GM19328 (cell line): ENCODE measurements at regions not wholly inside any gene's neighbourhood (a gene's known extent, or its start where the extent isn't known, plus 50 kb on each side); places are given as distances from the start of the nearest gene placed in this dataset.

Experiments used
- ATAC-seq: cut with Tn5 transposase; IDR thresholded peaks from one replicate; pipeline ENCODE4 v1.9.1; 2021; ENCODE audit warnings: mild to moderate bottlenecking, moderate library complexity; ENCODE audit not compliant: unreplicated experiment

DNA sequence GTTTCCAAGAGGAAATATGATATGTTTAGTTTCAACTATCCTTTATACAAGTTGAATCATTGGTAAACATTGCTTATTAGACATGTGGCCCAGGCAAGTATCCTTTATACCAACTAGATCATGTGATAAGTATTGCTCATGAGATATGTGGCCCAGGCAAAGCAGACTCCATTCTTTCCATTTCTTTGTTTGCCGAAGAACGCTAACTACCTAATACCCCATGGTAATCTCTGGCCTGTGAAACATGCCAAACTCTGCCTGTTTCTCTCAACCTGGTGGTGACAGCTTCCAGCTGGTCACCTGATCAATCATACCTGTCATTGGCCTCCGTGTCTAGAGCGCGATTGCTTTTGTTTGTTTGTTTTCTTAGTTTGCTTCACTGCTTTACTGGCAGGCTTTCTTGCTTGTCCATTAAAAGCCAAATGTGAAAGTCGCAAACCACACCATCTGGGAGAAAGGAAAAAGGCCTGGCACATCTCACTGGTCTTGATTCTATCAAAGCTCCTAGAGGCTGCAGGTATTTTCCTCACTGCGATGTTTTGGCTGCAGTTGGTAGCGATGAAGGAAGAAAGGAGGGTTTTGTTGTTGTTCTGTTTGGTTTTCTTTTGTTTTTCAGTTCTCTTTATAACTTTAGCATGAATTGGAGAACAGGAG lies 686.2 kb downstream of the KCNJ2 start:
- ATAC-seq, result no peak

DNA sequence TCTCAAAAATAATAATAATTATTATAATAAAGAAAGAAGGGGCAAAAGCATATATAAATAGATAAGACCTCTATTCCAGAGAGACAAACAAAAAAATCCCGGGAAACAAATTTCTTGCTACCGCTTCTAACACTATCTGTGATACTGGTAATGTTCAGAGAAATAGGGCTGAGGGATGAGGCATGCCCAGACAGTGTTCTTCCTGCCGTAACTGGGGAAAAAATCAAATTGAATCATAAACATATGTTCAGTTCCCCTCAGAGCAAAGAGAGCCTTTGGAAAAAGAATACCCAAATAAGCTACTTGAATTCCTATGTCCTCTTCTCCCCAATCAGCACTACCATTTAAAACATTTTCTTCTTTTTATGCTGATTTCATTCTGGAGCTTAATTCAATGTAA lies 688.0 kb downstream of the KCNJ2 start:
- ATAC-seq, result no peak

DNA sequence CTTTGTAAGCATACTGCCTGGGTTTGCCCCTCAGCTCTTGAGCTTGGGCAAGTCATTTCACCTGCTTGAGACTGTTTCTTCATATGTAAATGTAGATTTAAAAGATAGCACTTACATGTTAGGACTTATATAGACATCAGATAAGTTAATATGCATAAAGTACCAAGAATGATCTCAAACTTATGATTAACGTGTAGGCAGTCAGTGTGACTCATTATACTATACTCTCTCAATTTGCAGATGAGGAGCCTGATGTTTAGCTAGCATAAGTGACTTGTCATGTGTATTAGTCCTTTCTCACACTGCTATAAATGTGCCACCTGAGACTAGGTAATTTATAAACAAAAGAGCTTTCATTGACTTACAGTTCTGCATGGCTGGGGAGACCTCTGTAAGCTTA lies 690.5 kb downstream of the KCNJ2 start:
- ATAC-seq, result no peak

DNA sequence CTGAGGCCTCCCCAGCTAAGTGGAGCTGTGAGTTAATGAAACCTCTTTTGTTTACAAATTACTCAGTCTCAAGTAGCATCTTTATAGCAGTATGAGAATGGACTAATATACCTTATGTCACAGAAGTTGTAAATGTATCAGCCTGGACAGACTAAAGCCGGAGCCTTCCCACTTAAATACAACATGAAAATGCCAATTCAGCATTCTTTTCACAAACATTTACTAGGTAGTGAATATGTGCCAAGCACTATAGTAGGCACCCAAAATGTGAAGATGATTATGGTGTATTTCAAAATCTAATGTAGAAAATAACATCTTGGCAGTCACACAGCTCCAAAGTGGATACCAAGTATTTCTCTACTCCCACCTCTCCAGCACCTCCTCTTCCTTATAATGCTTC lies 693.0 kb downstream of the KCNJ2 start:
- ATAC-seq, result no peak

- ATAC-seq, result no peak
Observed at GRCh38 chr17:70863436-70864248, 694.3 kb downstream of the KCNJ2 start.

- no peak for ATAC-seq
Observed at GRCh38 chr17:70865993-70866804, 696.9 kb downstream of the KCNJ2 start.

DNA sequence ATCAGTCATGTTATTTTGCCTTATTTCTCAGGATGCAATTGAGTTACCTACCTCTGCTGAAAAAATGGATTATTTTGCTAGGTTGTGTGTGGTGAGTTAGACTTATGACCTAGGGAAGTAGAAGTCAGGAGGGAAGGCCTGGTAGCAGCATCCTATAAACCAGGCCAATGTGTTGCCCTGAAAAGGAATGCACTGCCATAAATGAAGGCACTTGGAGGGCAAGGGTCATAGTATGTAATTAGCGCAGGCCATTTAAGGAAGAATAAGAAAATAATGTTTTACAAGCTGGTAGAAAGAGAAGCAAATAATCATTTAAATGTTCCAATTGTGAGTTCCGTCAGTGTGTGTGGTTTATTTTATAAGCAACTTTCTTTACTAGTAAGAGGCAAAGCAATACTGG lies 698.8 kb downstream of the KCNJ2 start:
- no peak for ATAC-seq

DNA sequence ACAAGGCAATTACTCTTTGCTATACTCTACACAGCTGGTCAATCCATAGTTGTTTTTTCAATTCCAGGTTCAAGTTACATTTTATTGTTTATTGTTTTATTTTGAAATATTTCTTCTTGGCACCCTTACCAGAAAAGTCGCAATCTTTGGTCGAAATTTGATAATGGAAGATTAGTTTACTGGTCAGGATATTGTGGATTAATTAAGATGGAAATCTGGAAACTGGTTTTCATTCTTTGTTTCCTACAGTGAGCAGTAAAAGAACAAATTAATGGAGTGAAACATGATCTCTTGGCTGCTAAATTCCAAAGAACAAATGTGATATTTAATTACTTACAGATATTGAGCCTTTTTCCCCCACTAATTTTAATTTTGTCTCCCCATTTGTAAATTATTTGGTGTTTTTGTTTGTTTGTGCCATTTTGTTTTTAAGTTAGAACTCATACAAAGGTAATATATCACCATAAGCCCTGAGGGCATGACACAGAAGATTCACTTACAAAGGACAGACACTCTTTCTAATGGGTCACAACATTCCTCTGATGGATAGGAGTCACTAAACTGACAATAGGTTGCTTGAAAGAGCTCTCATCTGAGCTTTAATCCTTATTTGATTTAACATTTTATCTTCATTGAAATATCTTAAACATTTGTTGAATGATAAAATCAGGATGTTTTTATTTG lies 700.2 kb downstream of the KCNJ2 start:
- no peak for ATAC-seq

DNA sequence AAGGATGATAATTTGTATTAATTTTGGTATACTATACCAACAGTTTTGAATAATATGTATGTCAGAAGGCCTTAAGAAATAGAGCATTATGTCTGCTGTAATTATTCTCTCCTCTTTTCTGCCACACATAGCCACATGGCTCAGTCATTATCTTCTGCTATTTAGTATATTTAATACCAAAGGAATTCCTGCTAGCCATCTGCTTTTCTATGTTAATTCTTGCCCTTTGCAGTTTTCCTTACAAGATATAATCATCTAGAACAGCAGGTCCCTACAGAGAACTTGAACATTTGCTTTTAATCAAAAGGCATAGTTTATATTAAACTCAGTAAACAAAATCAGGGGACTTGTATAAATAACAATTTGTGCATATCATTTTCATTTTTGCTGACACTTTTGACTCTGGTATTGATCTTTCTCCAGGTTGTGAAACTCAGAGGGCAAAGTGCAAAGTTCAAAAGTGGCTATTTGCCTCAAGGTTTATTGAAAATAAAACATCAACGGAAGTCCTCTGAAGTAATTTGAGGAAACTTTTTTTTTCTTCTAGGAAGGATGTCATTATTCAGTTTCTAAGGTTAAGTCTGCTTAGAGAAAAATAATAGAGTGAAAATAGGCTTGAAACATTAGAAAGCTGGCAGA lies 702.0 kb downstream of the KCNJ2 start:
- no peak for ATAC-seq

- no peak for ATAC-seq
Observed at GRCh38 chr17:70872103-70872502, 702.8 kb downstream of the KCNJ2 start.

GRCh38 chr17:70875729-70876310 lies 706.5 kb downstream of the KCNJ2 start:
- ATAC-seq, result no peak

GRCh38 chr17:70878879-70879278 lies 709.5 kb downstream of the KCNJ2 start:
- ATAC-seq, result no peak

DNA sequence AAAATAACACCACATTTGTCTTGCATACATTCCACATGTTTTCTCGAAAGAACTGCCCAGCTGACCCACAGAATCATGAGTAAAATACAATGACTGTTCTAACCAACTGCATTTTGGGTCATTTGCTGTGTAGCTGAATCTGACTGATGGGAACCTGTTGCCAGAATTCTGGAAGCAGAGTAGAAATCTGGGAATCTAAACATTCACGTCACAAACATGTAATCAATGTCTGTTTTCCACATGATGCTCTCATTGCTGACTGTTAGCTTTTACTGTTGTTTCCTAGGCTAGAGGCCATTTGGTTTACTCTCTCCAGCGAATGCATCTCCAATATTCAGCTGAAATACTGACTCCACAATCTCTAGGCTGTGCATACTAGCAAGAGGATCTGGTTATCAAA lies 710.1 kb downstream of the KCNJ2 start:
- ATAC-seq, result no peak

GRCh38 chr17:70881093-70881492 lies 711.8 kb downstream of the KCNJ2 start:
- no peak for ATAC-seq

DNA sequence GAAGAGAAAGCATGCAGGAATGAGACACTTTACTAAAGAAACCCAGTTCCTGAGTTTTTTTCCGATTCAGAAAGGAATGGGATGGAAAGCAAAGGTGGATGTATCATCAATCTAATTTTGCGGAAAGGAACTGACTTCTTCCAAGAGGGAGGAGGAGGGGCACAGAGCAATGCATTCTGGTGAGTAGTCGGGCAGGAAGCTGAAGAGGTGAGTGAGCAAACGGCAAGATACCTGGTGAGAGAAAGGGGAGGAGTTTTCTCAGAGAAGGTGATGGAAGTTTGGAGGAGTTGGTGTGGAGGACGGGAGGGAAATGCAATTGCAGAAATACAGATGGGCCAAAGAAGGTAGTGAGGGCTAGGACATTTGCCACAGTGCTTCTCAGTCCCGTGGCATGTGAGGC lies 713.2 kb downstream of the KCNJ2 start:
- no peak for ATAC-seq

DNA sequence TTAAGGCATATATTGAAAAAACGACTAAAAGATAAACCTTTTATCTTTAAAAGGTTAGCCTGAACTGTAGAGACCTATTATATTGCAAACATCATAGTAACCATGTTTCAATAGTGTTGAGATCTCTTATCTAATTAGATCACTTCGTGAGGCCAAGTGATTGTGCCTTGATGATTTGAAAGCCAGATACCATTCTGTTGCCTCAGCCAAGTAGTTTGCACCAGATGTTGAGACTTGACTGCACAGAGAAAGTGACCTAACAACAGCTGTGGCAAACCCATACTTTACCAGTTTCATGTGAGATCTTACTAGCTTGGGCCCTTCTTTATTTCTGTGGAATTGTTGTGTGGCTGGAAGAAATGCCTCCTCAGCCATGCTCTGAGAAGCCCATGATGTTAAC lies 717.3 kb downstream of the KCNJ2 start:
- ATAC-seq, result no peak

DNA sequence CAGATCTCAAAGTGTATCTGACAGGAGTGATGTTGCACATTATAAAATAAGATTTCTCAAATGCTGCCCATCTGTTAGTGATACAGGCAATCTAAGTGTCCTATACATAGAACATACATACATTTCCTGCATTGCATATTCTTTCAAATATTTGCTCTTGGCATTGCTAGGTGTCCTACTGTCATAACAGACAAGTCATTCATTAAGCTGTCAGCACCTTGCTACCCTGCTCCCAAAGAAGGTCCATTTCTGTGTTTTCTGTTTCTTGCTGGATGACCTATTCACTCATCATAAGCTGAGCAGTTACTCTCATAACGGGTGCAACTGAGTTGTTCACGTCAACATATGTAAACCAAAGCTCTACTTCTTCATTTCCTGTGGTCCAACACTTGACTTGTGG lies 719.0 kb downstream of the KCNJ2 start:
- ATAC-seq, result no peak

DNA sequence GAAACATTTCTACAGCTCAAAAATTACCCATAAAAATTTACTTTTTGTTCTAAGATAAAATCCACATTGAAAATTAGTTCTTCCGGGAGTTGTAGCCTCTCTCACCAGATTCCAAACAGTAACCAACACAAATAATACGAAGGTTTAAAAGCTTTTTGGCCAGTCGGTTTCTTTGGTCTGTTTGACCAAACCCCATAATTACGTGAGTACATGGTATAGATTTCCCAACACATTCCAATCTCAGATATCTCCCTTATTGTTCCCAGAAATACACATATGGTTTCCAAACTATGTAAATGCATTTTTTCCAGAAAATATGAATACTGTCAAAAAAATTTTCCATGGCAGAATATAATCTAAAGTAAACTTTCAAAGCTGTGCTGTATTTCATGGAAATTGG lies 722.0 kb downstream of the KCNJ2 start:
- ATAC-seq, result no peak

DNA sequence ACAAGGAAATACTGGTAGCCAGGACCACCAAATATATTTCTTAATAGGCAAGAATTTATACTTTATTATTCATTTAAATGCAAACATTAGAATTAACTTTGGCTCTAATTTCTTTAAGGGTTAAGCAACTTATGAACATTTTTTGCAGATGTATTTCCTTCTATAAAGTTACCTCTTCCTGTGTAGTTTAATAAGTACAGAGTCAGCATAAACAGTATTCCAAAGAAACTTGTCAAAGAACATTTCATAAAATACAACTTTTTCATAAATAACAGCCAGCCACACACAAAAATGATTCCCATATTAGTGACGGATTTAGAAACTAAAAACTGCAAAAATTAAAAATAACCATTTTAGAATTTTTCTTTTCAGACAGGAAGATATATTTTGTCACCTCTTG lies 723.2 kb downstream of the KCNJ2 start:
- no peak for ATAC-seq

- ATAC-seq, result no peak
Observed at GRCh38 chr17:70896843-70897242, 727.5 kb downstream of the KCNJ2 start.
